ENCODE measurements at regions not wholly inside any gene's neighbourhood (a gene's known extent, or its start where the extent isn't known, plus 50 kb on each side); places are given as distances from the start of the nearest gene placed in this dataset.

DNA sequence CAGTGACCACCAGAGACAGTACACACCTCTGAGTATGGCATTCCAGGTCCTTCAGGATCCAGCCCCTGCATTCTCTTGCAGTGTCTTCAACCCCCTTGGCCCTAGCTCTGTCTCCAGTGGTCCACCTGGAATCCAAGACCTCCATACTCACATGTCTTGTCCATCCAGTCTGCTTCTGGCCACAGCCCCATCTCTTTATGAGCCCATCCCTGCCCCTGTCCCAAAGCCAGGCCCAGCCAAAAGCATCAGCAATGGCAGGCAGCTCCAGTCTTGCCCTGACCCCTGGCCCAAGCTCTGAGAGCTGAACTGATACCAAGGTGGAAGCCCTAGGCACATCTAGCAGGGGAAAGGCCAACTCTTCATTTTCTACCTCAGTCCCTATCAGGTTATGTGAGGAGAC, 119.6 kb upstream of the PTPRT start:
- Mint-ChIP-seq H3K4me3 (no peak overlapping the region), H3K36me3 (peaks cover 17% of the 10 kb centered on the region), H3K9me3 (peaks cover 44% of the 10 kb centered on the region), H3K27me3 (ENCODE audit: low read depth) (peaks cover 7% of the 10 kb centered on the region; the same call in 1 of the 2 replicates), H3K4me1 (no peaks in the 10 kb centered on the region), H3K27ac (no peak overlapping the region)
- ChIA-PET CTCF (no interaction called here), POLR2A (no interaction called here)
- no peak for TF ChIP-seq IRF2 (CRISPR knock-in tag; IDR thresholded peaks at IDR 0.05; ENCODE audit: borderline replicate concordance, low read depth)
- TF ChIP-seq, protein P1, sequence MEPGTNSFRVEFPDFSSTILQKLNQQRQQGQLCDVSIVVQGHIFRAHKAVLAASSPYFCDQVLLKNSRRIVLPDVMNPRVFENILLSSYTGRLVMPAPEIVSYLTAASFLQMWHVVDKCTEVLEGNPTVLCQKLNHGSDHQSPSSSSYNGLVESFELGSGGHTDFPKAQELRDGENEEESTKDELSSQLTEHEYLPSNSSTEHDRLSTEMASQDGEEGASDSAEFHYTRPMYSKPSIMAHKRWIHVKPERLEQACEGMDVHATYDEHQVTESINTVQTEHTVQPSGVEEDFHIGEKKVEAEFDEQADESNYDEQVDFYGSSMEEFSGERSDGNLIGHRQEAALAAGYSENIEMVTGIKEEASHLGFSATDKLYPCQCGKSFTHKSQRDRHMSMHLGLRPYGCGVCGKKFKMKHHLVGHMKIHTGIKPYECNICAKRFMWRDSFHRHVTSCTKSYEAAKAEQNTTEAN (CRISPR knock-in tag; IDR thresholded peaks at IDR 0.05), result no peak
- TF ChIP-seq NR1H2 (CRISPR knock-in tag; IDR thresholded peaks at IDR 0.05), result no peak
- TF ChIP-seq CREM (CRISPR knock-in tag; IDR thresholded peaks at IDR 0.05), result no peak
- TF ChIP-seq MYBL2 (CRISPR knock-in tag; IDR thresholded peaks at IDR 0.05), result no peak
- TF ChIP-seq, protein P2, sequence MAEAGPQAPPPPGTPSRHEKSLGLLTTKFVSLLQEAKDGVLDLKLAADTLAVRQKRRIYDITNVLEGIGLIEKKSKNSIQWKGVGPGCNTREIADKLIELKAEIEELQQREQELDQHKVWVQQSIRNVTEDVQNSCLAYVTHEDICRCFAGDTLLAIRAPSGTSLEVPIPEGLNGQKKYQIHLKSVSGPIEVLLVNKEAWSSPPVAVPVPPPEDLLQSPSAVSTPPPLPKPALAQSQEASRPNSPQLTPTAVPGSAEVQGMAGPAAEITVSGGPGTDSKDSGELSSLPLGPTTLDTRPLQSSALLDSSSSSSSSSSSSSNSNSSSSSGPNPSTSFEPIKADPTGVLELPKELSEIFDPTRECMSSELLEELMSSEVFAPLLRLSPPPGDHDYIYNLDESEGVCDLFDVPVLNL (CRISPR knock-in tag; IDR thresholded peaks at IDR 0.05; ENCODE audit: borderline replicate concordance, low read depth), result no peak
- TF ChIP-seq SOX15 (CRISPR knock-in tag; IDR thresholded peaks at IDR 0.05), result no peak
- TF ChIP-seq, protein P3, sequence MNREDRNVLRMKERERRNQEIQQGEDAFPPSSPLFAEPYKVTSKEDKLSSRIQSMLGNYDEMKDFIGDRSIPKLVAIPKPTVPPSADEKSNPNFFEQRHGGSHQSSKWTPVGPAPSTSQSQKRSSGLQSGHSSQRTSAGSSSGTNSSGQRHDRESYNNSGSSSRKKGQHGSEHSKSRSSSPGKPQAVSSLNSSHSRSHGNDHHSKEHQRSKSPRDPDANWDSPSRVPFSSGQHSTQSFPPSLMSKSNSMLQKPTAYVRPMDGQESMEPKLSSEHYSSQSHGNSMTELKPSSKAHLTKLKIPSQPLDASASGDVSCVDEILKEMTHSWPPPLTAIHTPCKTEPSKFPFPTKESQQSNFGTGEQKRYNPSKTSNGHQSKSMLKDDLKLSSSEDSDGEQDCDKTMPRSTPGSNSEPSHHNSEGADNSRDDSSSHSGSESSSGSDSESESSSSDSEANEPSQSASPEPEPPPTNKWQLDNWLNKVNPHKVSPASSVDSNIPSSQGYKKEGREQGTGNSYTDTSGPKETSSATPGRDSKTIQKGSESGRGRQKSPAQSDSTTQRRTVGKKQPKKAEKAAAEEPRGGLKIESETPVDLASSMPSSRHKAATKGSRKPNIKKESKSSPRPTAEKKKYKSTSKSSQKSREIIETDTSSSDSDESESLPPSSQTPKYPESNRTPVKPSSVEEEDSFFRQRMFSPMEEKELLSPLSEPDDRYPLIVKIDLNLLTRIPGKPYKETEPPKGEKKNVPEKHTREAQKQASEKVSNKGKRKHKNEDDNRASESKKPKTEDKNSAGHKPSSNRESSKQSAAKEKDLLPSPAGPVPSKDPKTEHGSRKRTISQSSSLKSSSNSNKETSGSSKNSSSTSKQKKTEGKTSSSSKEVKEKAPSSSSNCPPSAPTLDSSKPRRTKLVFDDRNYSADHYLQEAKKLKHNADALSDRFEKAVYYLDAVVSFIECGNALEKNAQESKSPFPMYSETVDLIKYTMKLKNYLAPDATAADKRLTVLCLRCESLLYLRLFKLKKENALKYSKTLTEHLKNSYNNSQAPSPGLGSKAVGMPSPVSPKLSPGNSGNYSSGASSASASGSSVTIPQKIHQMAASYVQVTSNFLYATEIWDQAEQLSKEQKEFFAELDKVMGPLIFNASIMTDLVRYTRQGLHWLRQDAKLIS (CRISPR knock-in tag; IDR thresholded peaks at IDR 0.05; ENCODE audit: borderline replicate concordance), result no peak
- ATAC-seq, result no peak
- no peak for DNase-seq (ENCODE audit: low spot score)

DNA sequence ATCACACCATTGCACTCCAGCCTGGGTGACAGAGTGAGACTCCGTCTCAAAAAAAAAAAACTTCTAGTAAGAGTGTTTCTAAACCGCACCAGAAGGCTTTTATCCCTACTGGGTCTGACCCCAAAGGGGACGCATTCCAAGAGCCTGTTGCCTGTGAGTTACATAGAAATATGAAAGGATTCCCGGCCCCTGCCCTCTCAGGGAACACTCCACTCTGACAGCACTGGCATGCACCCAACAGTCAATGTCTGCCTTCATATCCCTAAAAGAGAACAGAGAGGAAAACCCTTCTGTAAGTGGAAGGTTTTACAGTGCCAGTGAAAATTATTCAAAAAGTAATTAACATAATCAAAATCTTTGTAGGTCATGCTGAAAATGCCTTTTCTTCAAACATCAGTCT, 117.1 kb upstream of the PTPRT start:
- CTCF ChIA-PET, result no interaction called here
- H3K27me3 Mint-ChIP-seq (ENCODE audit: low read depth), result peaks cover 7% of the 10 kb centered on the region; the same call in 1 of the 2 replicates
- peaks cover 17% of the 10 kb centered on the region for H3K36me3 Mint-ChIP-seq
- DNase-seq (ENCODE audit: low spot score), result no peak
- POLR2A ChIA-PET, result no interaction called here
- ATAC-seq, result no peak
- H3K27ac Mint-ChIP-seq, result no peak overlapping the region
- no peak overlapping the region for H3K4me3 Mint-ChIP-seq
- no peaks in the 10 kb centered on the region for H3K4me1 Mint-ChIP-seq
- no peak for TF ChIP-seq CBFB (CRISPR knock-in tag; IDR thresholded peaks at IDR 0.05; ENCODE audit: low read depth)
- TF ChIP-seq, protein P4, sequence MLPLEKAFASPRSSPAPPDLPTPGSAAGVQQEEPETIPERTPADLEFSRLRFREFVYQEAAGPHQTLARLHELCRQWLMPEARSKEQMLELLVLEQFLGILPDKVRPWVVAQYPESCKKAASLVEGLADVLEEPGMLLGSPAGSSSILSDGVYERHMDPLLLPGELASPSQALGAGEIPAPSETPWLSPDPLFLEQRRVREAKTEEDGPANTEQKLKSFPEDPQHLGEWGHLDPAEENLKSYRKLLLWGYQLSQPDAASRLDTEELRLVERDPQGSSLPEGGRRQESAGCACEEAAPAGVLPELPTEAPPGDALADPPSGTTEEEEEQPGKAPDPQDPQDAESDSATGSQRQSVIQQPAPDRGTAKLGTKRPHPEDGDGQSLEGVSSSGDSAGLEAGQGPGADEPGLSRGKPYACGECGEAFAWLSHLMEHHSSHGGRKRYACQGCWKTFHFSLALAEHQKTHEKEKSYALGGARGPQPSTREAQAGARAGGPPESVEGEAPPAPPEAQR (CRISPR knock-in tag; IDR thresholded peaks at IDR 0.05), result no peak
- no peak for TF ChIP-seq ZNF317 (CRISPR knock-in tag; IDR thresholded peaks at IDR 0.05; ENCODE audit: borderline replicate concordance, low read depth)
- no peak for TF ChIP-seq NR3C1 (CRISPR knock-in tag; conservative IDR thresholded peaks at IDR 0.05; ENCODE audit: low read depth)
- TF ChIP-seq ETV6 (CRISPR knock-in tag; IDR thresholded peaks at IDR 0.05), result no peak
- TF ChIP-seq MYBL2 (CRISPR knock-in tag; IDR thresholded peaks at IDR 0.05), result no peak
- TF ChIP-seq ZNF138 (CRISPR knock-in tag; conservative IDR thresholded peaks at IDR 0.05), result no peak
- TF ChIP-seq, protein P5, sequence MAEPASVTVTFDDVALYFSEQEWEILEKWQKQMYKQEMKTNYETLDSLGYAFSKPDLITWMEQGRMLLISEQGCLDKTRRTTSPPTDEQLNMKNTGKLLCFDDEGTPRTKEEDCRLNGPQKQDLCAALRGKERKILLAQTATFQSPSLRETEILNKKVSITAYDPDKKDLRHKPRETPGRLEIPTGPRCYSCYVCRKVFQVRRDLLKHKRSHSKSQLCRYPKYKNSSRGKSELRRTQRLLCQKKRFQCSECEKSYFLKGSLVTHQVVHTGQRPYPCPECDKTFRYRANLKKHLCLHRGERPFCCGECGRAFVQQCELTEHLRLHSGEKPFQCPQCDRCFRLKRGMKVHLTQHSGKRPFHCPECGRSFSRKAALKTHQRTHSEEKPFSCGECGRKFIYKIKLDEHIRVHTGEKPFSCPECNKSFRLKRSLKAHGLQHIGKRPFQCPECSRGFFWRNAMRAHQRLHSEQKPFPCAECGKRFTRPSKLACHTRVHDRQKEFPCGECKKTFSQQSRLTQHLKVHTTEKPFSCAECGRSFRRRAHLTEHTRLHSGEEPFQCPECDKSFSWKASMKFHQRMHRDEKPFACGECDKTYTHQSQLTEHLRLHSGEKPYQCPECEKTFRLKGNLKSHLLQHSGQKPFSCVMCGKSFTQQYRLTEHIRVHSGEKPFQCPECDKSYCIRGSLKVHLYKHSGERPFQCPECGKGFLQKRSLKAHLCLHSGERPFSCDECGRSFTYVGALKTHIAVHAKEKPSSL (CRISPR knock-in tag; conservative IDR thresholded peaks at IDR 0.05), result no peak
- TF ChIP-seq, protein P6, sequence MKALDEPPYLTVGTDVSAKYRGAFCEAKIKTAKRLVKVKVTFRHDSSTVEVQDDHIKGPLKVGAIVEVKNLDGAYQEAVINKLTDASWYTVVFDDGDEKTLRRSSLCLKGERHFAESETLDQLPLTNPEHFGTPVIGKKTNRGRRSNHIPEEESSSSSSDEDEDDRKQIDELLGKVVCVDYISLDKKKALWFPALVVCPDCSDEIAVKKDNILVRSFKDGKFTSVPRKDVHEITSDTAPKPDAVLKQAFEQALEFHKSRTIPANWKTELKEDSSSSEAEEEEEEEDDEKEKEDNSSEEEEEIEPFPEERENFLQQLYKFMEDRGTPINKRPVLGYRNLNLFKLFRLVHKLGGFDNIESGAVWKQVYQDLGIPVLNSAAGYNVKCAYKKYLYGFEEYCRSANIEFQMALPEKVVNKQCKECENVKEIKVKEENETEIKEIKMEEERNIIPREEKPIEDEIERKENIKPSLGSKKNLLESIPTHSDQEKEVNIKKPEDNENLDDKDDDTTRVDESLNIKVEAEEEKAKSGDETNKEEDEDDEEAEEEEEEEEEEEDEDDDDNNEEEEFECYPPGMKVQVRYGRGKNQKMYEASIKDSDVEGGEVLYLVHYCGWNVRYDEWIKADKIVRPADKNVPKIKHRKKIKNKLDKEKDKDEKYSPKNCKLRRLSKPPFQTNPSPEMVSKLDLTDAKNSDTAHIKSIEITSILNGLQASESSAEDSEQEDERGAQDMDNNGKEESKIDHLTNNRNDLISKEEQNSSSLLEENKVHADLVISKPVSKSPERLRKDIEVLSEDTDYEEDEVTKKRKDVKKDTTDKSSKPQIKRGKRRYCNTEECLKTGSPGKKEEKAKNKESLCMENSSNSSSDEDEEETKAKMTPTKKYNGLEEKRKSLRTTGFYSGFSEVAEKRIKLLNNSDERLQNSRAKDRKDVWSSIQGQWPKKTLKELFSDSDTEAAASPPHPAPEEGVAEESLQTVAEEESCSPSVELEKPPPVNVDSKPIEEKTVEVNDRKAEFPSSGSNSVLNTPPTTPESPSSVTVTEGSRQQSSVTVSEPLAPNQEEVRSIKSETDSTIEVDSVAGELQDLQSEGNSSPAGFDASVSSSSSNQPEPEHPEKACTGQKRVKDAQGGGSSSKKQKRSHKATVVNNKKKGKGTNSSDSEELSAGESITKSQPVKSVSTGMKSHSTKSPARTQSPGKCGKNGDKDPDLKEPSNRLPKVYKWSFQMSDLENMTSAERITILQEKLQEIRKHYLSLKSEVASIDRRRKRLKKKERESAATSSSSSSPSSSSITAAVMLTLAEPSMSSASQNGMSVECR (CRISPR knock-in tag; IDR thresholded peaks at IDR 0.05; ENCODE audit: borderline replicate concordance), result no peak
- peaks cover 48% of the 10 kb centered on the region for H3K9me3 Mint-ChIP-seq

All from WTC11 (cell line).